ENCODE measurements at regions not wholly inside any gene's neighbourhood (a gene's known extent, or its start where the extent isn't known, plus 50 kb on each side); places are given as distances from the start of the nearest gene placed in this dataset.

DNA sequence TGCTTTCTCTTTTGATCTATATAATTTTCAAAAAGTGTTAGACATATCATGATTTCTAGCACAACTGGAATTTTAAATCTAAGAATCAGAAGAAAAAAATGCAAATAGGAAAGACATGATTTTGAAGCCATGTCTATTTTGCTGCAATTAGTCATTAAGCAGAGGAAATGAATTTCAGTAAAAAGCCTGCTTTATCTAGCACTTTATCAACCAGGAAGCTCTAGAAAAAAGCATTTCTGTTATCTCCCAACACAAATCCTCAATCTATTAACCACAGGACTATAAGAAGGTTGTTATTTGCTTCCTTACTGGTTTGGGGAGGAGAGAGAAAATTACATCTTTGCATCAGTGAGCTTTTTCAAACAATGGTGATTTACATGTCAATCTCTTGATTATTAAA, 716.7 kb downstream of the DIAPH3 start:
- TF ChIP-seq, protein P1, sequence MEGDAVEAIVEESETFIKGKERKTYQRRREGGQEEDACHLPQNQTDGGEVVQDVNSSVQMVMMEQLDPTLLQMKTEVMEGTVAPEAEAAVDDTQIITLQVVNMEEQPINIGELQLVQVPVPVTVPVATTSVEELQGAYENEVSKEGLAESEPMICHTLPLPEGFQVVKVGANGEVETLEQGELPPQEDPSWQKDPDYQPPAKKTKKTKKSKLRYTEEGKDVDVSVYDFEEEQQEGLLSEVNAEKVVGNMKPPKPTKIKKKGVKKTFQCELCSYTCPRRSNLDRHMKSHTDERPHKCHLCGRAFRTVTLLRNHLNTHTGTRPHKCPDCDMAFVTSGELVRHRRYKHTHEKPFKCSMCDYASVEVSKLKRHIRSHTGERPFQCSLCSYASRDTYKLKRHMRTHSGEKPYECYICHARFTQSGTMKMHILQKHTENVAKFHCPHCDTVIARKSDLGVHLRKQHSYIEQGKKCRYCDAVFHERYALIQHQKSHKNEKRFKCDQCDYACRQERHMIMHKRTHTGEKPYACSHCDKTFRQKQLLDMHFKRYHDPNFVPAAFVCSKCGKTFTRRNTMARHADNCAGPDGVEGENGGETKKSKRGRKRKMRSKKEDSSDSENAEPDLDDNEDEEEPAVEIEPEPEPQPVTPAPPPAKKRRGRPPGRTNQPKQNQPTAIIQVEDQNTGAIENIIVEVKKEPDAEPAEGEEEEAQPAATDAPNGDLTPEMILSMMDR (IDR thresholded peaks at IDR 0.05; ENCODE audit: insufficient read depth, low read length): no peak
- TF ChIP-seq, protein P2, sequence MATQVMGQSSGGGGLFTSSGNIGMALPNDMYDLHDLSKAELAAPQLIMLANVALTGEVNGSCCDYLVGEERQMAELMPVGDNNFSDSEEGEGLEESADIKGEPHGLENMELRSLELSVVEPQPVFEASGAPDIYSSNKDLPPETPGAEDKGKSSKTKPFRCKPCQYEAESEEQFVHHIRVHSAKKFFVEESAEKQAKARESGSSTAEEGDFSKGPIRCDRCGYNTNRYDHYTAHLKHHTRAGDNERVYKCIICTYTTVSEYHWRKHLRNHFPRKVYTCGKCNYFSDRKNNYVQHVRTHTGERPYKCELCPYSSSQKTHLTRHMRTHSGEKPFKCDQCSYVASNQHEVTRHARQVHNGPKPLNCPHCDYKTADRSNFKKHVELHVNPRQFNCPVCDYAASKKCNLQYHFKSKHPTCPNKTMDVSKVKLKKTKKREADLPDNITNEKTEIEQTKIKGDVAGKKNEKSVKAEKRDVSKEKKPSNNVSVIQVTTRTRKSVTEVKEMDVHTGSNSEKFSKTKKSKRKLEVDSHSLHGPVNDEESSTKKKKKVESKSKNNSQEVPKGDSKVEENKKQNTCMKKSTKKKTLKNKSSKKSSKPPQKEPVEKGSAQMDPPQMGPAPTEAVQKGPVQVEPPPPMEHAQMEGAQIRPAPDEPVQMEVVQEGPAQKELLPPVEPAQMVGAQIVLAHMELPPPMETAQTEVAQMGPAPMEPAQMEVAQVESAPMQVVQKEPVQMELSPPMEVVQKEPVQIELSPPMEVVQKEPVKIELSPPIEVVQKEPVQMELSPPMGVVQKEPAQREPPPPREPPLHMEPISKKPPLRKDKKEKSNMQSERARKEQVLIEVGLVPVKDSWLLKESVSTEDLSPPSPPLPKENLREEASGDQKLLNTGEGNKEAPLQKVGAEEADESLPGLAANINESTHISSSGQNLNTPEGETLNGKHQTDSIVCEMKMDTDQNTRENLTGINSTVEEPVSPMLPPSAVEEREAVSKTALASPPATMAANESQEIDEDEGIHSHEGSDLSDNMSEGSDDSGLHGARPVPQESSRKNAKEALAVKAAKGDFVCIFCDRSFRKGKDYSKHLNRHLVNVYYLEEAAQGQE (IDR thresholded peaks at IDR 0.05; ENCODE audit: insufficient replicate concordance, low read depth): no peak
- no peak for TF ChIP-seq POLR2AphosphoS5 (IDR thresholded peaks at IDR 0.05; ENCODE audit: low read depth)
- TF ChIP-seq GABPA (IDR thresholded peaks at IDR 0.05; ENCODE audit: low read depth): no peak
- no peak for TF ChIP-seq SPI1 (IDR thresholded peaks at IDR 0.05; ENCODE audit: borderline replicate concordance, low read depth)

All from HL-60 (cell line).